ENCODE measurements at regions not wholly inside any gene's neighbourhood (a gene's known extent, or its start where the extent isn't known, plus 50 kb on each side); places are given as distances from the start of the nearest gene placed in this dataset.

GRCh38 chr12:130053651-130054069 is 108.6 kb upstream of the FZD10 start:
- no peak for TF ChIP-seq POLR2A (IDR thresholded peaks at IDR 0.05; ENCODE audit: extremely low read depth, insufficient read length)
- no peak for TF ChIP-seq CTCF (IDR thresholded peaks at IDR 0.05; ENCODE audit: low read depth, low read length)
- TF ChIP-seq MAX (IDR thresholded peaks at IDR 0.05; ENCODE audit: low read depth, low read length), result no peak
- TF ChIP-seq MYC (IDR thresholded peaks at IDR 0.05; ENCODE audit: low read depth, low read length), result no peak
